H1 (cell line): ENCODE measurements at regions not wholly inside any gene's neighbourhood (a gene's known extent, or its start where the extent isn't known, plus 50 kb on each side); places are given as distances from the start of the nearest gene placed in this dataset.

Experiments used
- E2F6 ChIP-seq: IDR thresholded peaks from 2 replicates; pipeline ENCODE4 v1.6.1; 2012; ENCODE audit warnings: inconsistent platforms

DNA sequence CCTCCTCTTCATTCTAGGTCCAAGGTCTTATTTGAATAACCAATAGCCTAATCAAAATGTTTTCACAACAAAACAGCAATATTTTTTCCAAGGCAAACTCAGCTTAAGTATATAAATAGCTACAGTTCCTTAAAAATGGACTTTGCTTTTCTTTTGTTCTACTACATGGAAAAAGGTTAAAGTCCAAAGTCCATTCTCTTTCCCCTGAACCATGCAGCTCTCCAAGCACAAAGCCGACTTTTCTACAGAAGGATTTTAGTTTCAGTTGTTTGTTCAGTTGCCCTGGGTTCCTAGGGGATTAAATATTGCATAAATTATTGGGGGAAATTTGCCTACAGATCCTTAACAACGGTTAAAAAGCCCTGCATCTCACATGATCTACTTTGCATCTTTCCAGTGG is 677.0 kb upstream of the KLF4 start (continued):
- TF ChIP-seq E2F6, result no peak
